ENCODE measurements at regions not wholly inside any gene's neighbourhood (a gene's known extent, or its start where the extent isn't known, plus 50 kb on each side); places are given as distances from the start of the nearest gene placed in this dataset.
A peak's percentile ranks its signal among the peaks of the same experiment; 100 is the strongest.
"Not testable (repeated sequence)": the region's sequence is repeated elsewhere in the genome, so short reads cannot be mapped to it uniquely, and the experiment has no call there.

GRCh38 chr12:75683995-75684586 lies 172.7 kb upstream of the KRR1 start:
- in situ Hi-C loops (cut with MboI); DNase-seq (ENCODE audit: extremely low read depth in 1 of 4, low spot score in 3 of 4); H3K9me1 ChIP-seq (ENCODE audit: control insufficient read depth, insufficient read depth, low read length); H4K20me1 ChIP-seq (replicated peaks; ENCODE audit: control insufficient read depth, insufficient read depth, low read length); H3K27me3 ChIP-seq (ENCODE audit: control insufficient read depth in 2 of 2, insufficient read depth in 2 of 2, low read length in 2 of 2); H3K9me3 ChIP-seq (replicated peaks; ENCODE audit: control insufficient read depth, insufficient read depth, low read depth, low read length); POLR2A ChIA-PET; H3K4me2 ChIP-seq (ENCODE audit: insufficient read depth, low read length); CTCF ChIA-PET (ENCODE audit: low intra/inter-chr PET ratio); H3K79me2 ChIP-seq (ENCODE audit: control insufficient read depth, insufficient read depth, low read length); FAIRE-seq; BruUV-seq (replicated peaks); H3K36me3 ChIP-seq (ENCODE audit: control insufficient read depth, insufficient read depth, low read length); ATAC-seq; intact Hi-C loops (cut with micrococcal nuclease); H3K9ac ChIP-seq (ENCODE audit: insufficient read depth in 1 of 2, low read depth in 2 of 2, low read length in 2 of 2); H3K4me3 ChIP-seq; TF ChIP-seq NR2C2 (CRISPR knock-in tag; IDR thresholded peaks at IDR 0.05): not testable (repeated sequence)
- 15% methylated on average over 4 of the region's 4 CpGs for WGBS (ENCODE audit: insufficient coverage, low coverage, missing lambda C conversion rate)
- H2AFZ ChIP-seq (ENCODE audit: low read depth, low read length), result peak overlapping the region; percentile 72
- H3K4me1 ChIP-seq (replicated peaks in 1 of 2; ENCODE audit: control insufficient read depth in 2 of 2, insufficient read depth in 2 of 2, low read length in 2 of 2), result peaks cover 0 to 18% of the 10 kb centered on the region in 2 experiments; a peak in 3 of 5 replicates
- peak overlapping the region; percentile 57; the same call in 1 of the 3 replicates for H3K27ac ChIP-seq (ENCODE audit: extremely low read depth, low read depth, low read length)
- TF ChIP-seq ZSCAN32 (CRISPR knock-in tag; IDR thresholded peaks at IDR 0.05) (peak; percentile 65), CLOCK (CRISPR knock-in tag; IDR thresholded peaks at IDR 0.05; ENCODE audit: borderline replicate concordance) (peak; percentile 75; the same call in 1 of the 2 replicates), NR2C2 (tag; IDR thresholded peaks at IDR 0.05) (peak; percentile 78), HDAC8 (tag; IDR thresholded peaks at IDR 0.05) (peak; percentile 94), CXXC5 (CRISPR knock-in tag; IDR thresholded peaks at IDR 0.05) (peak; percentile 71), MAZ (CRISPR knock-in tag; conservative IDR thresholded peaks at IDR 0.05 in 1 of 2, IDR thresholded peaks at IDR 0.05 in 1 of 2) (peak in 1 of 2 experiments; percentile 84; a peak in 2 of 4 replicates), HIVEP1 (CRISPR knock-in tag; IDR thresholded peaks at IDR 0.05) (peak; percentile 90; the same call in 1 of the 2 replicates), DDX20 (tag; IDR thresholded peaks at IDR 0.05; ENCODE audit: low read depth) (0 out of 2 replicates have a peak, but pooled peaks have one; percentile 67), ZNF592 (IDR thresholded peaks at IDR 0.05) (peak; percentile 82), HBP1 (CRISPR knock-in tag; IDR thresholded peaks at IDR 0.05) (peak; percentile 73; the same call in 1 of the 2 replicates), DMBX1 (CRISPR knock-in tag; IDR thresholded peaks at IDR 0.05; ENCODE audit: borderline replicate concordance) (peak; percentile 98)
